Eye (tissue), 1 donor: ENCODE measurements at regions not wholly inside any gene's neighbourhood (a gene's known extent, or its start where the extent isn't known, plus 50 kb on each side); places are given as distances from the start of the nearest gene placed in this dataset.
"Not testable (repeated sequence)": the region's sequence is repeated elsewhere in the genome, so short reads cannot be mapped to it uniquely, and the experiment has no call there.

Source experiments
- DNase-seq: peaks from one replicate; pipeline ENCODE4 v3.0.0-alpha.2; 2015

DNA sequence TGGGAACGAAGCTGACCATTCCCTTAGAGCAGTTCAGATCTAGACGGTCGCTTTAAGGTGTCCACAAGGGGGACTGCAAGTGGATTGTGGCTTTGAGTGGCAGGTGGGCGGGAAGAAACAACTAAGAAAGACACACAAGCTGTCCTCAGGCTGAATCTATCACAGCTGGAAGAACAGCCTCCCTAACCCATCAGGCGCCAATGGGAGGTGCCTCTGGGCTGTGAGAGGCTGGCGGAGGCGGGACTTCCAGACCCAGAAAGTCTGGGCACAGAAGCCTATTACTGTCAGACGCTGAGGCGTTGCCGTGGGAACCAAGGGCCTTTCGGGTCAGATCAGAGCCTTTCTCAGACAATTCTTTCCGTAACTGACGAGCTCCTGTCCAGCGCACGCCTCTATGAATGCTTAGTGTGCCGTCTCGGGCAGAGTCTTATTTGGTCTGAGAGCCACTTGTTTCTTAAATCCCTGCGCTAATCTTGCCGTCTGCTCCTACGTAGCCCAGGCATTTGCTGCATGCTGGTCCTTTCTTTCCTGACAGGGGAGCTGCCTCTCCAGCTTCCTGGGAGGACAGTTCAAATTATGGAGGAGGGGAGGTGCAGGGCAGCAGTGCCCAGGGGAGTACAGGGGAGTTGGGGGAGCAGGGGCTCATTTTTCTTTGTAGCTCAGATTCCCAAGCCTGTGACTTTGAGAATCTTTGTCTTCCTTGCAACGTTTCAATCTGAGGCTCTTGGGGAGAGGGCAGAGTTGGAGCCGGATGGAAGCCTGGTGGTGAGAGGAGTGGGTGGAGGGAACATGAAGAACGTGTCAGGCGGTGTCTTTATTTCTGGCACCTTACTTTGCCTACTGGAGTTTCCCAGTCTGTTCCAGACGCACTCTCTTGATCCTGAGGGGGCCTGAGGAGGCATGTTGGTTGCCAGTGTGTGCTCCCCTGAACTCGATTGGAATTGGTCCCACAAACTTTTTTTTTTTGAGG is 618.7 kb downstream of the KCNJ18 start:
- no peak for DNase-seq

DNA sequence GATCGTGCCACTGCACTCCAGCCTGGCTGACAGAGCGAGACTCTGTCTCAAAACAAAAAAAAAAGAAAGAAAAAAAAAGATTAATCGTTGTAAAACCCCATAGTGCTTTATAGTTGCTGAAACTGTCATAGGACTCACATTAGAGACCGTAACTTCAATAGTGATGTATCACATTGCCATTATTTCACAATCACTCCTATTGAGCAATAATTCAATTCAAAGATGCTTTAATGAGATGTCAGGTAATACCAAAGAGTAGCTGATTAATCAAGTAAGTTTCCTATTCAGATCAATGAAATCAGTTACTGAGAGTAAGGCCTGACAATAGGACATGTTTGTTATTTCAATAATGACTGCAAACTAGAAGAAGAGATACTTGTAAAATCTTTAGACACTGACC is 628.7 kb downstream of the KCNJ18 start:
- not testable (repeated sequence) for DNase-seq

DNA sequence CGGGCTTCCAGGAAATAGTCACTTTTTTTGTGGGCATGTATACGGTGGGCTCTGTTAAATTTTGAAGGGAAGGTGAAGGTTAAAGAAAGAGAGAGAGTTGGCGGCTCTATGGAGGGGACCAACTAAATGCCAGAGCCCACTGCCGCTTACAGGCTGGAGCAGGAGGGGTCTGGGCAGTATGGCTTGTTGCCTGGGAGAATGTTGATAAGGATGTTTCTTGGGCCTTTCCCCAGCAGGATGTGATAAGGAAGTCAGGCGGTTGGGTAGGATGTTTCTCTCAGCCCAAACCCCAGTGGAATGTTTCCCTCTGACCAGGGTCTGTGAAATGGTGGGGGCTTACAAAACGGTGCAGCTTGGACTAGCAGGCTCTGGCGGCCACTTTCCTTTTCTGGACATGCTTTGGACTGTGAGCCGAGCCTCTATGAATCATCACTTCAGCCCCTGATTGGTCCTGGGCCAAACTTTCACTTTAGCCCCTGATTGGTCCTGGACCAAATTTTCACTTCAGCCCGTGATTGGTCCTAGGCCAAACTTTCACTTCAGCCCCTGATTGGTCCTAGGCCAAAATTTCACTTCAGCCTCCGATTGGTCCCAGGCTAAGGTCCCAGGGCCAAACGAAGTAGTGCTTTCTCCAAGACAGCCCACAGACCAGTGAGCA is 630.7 kb downstream of the KCNJ18 start:
- not testable (repeated sequence) for DNase-seq

DNA sequence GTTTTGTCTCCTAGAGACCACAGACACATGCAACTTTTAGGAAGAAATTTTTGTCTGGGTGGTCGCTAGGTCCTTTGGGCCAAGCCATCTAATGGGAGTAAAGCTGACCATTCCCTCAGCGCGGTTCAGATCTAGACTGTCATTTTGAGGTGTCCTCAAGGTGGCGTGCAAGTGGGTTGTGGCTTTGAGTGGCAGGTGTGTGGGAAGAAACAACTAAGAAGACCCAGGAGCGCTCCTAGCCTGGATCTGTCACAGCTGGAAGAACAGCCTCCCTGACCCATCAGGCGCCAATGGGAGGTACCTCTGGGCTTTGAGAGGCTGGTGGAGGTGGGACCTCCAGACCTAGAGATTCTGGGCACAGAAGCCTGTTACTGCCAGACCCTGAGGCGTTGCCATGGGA is 645.1 kb downstream of the KCNJ18 start:
- DNase-seq: no peak

DNA sequence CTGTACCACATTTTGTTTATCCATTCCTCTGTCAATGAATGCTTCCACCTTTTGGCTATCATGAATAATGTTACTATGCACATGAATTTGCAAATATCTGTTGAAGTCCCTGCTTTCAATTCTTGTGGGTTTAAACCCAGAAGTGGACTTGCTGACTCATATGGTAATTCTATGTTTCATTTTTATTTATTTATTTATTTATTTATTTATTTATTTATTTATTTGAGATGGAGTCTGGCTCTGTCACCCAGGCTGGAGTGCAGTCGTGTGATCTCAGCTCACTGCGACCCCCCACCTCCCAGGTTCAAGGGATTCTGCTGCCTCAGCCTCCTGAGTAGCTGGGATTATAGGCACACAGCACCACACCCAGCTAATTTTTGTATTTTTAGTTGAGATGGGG is 664.3 kb downstream of the KCNJ18 start:
- DNase-seq: not testable (repeated sequence)

DNA sequence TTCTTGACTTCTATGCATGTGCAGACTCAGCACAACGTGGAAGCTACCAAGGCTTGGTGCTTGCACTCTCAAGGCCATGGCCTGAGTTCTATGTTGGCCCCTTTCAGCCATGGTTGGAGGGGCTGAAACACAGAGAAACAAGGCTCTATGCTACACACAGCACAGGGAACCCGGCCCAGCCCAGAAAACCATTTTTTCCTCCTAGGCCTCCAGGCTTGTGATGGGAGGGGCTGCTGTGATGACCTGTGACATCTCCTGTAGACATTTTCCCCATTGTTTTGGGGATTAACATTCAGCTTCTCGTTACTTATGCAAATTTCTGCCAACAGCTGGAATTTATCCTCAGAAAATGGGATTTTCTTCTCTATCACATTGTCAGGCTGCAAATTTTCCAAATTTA is 678.7 kb downstream of the KCNJ18 start:
- DNase-seq: not testable (repeated sequence)

DNA sequence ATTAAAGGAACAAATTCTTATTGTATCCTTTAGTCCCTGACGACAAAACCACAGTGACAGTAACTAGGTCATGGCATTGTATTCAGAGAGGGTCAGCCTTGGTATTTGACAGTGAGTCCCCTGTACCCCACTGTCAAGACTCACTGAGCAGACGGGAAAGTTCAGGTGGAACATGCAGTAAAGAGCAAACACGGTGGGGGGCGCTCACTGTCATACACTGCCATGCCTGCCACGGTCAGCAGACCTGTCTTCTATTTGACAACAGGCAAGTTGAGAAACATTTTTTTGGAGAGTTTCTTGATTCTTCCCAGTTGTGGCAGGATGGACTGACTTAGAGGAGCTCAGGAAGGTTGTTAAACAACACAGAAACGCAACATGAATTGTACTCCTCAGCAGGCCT is 681.6 kb downstream of the KCNJ18 start:
- no peak for DNase-seq

DNA sequence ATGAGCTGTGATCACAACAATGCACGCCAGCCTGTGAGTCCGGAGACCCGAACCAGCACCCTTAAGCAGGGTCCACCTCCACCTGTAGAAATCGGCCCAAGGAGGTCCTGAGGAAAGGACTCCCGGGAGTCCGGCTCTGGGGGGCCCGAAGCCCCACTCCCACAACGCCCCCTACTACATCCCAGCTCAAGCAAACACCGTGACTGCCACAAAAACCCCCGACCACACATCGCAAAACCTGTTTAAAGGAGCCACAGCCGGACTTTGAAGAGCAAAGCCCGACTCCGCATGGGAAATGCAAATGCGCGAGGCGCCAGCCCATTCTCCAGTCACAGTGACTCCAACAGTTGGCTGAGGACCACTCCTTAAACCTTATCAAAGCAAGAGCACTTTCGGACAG is 682.4 kb downstream of the KCNJ18 start:
- no peak for DNase-seq

DNA sequence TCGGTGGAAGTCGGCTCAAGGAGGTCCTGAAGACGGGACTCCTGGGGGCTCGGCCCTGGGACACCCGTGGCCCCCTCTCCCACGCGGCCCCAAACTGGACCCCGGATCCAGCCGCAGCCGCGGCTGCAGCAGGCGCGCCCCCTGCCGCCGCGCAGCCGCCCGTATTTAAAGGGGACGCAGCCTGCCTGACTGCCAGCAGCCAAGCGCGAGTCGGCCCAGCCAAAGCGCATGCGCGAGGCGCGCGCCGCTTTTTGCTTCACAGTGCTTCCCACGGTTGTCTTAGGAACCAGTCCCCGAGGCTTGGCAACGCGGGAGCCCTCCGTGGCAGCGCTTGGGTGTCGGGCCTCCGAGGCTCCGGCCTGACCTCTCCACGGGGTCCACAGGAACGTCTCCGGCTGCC is 684.4 kb downstream of the KCNJ18 start:
- not testable (repeated sequence) for DNase-seq

DNA sequence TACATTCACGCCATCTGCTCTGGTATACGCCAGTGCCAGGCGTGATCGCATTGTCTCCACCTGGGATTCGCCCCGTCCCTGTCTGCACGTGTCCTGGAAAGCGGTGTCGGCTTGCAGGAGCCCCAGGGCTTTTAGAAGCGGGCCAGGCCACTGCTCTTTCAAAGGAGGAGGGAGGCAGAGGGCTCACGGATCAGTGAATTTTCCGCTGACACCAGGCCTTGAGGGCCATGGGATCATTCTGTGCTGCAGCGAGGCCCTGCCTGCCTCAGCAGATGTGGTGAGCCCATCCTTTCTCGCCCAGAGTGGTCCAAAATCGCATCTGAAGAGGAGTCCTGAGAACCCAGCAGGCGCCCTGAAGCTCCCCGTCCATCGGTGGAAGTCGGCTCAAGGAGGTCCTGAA is 686.4 kb downstream of the KCNJ18 start:
- not testable (repeated sequence) for DNase-seq

DNA sequence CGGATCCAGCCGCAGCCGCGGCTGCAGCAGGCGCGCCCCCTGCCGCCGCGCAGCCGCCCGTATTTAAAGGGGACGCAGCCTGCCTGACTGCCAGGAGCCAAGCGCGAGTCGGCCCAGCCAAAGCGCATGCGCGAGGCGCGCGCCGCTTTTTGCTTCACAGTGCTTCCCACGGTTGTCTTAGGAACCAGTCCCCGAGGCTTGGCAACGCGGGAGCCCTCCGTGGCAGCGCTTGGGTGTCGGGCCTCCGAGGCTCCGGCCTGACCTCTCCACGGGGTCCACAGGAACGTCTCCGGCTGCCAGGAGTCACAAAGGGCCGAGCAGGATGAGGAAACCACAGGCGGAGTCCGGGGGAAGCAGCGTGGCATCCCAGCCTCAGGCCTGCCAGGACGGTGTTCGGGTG is 689.3 kb downstream of the KCNJ18 start:
- DNase-seq: not testable (repeated sequence)

DNA sequence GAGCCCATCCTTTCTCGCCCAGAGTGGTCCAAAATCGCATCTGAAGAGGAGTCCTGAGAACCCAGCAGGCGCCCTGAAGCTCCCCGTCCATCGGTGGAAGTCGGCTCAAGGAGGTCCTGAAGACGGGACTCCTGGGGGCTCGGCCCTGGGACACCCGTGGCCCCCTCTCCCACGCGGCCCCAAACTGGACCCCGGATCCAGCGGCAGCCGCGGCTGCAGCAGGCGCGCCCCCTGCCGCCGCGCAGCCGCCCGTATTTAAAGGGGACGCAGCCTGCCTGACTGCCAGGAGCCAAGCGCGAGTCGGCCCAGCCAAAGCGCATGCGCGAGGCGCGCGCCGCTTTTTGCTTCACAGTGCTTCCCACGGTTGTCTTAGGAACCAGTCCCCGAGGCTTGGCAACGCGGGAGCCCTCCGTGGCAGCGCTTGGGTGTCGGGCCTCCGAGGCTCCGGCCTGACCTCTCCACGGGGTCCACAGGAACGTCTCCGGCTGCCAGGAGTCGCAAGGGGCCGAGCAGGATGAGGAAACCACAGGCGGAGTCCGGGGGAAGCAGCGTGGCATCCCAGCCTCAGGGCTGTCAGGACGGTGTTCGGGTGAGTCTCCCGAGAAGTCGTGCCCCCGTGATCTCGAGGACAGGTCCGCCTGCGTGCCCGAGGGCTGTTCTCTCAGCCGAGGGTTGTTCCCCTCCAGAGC is 691.6 kb downstream of the KCNJ18 start:
- not testable (repeated sequence) for DNase-seq

DNA sequence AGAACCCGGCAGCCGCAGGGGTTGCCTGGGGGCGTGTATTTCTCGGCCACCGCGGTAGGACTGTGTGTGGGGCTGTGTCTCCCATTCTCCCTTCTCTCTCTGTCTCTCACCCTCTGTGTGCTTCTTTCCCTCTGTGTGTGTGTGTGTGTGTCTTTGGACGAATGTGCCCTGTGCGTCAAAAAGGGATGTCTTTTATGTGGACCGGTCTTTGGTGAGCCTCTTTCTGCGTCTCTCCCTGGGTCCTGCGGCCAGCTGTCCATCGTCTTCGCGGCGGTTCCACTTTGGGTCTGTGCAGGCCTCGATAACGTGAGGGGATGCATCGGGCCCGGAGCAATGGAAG is 692.1 kb downstream of the KCNJ18 start:
- DNase-seq: not testable (repeated sequence)

DNA sequence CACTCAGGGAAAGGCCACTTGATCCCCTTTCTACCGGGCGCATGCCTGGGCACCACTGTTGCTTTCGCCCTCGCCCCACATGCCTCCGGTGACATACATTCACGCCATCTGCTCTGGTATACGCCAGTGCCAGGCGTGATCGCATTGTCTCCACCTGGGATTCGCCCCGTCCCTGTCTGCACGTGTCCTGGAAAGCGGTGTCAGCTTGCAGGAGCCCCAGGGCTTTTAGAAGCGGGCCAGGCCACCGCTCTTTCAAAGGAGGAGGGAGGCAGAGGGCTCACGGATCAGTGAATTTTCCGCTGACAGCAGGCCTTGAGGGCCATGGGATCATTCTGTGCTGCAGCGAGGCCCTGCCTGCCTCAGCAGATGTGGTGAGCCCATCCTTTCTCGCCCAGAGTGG is 706.1 kb downstream of the KCNJ18 start:
- not testable (repeated sequence) for DNase-seq

DNA sequence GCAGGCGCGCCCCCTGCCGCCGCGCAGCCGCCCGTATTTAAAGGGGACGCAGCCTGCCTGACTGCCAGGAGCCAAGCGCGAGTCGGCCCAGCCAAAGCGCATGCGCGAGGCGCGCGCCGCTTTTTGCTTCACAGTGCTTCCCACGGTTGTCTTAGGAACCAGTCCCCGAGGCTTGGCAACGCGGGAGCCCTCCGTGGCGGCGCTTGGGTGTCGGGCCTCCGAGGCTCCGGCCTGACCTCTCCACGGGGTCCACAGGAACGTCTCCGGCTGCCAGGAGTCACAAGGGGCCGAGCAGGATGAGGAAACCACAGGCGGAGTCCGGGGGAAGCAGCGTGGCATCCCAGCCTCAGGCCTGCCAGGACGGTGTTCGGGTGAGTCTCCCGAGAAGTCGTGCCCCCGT is 706.7 kb downstream of the KCNJ18 start:
- DNase-seq: not testable (repeated sequence)

DNA sequence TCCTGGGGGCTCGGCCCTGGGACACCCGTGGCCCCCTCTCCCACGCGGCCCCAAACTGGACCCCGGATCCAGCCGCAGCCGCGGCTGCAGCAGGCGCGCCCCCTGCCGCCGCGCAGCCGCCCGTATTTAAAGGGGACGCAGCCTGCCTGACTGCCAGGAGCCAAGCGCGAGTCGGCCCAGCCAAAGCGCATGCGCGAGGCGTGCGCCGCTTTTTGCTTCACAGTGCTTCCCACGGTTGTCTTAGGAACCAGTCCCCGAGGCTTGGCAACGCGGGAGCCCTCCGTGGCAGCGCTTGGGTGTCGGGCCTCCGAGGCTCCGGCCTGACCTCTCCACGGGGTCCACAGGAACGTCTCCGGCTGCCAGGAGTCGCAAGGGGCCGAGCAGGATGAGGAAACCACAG is 712.8 kb downstream of the KCNJ18 start:
- not testable (repeated sequence) for DNase-seq

DNA sequence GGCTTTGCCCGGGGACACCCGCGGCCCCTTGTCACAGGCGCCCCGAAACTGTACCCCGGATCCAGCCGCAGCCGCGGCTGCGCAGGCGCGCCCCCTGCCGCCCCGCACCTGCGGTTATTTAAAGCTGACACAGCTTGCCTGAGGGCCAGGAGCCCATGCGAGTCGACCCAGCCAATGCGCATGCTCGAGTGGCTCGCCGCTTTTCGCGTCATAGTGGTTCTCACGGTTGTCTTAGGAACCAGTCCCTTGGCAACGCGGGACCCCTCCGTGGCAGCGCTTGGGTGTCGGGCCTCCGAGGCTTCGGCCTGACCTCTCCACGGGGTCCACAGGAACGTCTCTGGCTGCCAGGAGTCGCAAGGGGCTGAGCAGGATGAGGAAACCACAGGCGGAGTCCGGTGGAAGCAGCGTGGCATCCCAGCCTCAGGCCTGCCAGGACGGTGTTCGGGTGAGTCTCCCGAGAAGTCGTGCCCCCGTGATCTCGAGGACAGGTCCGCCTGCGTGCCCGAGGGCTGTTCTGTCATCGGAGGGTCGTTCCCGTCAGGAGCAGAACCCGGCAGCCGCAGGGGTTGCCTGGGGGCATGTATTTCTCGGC is 716.9 kb downstream of the KCNJ18 start:
- DNase-seq: no peak

DNA sequence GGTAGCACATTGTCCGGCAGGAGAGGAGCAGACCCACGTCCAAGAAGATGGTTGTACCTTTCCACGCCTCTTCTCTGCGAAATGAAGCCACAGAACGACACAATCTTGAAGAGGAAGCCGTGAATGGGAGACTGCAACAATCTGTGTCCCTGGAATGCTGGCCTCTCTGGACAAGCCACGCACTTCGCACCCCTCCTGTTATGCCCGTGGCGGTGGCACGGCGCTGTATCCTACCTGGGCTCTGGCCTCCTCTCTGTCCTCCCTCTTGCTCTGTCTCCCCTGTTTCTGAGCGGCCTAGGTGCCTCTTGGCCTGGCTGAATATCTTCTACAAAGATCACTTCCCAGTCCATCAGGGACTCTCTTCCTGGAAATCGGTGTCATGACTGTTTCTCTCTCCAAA is 717.8 kb downstream of the KCNJ18 start:
- DNase-seq: no peak

DNA sequence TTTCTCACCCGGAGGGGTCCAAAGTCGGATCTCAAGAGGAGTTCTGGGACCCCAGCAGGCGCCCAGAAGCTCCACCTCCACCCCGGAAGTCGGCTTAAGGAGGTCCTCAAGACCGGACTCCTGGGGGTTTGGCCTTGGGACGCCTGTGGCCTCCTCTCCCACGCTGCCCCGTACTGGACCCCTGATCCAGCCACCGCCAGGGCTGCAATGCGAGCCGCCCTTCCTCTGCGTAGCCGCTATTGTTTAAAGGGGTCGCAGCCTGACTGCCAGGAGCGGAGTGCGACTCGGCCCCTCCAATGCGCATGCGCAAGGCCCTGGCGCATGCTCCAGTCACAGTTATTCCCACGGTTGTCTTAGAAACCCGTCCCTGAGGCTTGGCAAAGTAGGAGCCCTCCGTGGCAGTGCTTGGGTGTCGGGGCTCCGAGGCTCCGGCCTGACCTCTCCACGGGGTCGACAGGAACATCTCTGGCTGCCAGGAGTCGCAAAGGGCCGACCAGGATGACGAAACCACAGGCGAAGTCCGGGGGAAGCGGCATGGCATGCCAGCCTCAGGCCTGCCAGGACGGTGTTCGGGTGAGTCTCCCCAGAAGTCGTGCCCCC is 719.0 kb downstream of the KCNJ18 start:
- DNase-seq: no peak

DNA sequence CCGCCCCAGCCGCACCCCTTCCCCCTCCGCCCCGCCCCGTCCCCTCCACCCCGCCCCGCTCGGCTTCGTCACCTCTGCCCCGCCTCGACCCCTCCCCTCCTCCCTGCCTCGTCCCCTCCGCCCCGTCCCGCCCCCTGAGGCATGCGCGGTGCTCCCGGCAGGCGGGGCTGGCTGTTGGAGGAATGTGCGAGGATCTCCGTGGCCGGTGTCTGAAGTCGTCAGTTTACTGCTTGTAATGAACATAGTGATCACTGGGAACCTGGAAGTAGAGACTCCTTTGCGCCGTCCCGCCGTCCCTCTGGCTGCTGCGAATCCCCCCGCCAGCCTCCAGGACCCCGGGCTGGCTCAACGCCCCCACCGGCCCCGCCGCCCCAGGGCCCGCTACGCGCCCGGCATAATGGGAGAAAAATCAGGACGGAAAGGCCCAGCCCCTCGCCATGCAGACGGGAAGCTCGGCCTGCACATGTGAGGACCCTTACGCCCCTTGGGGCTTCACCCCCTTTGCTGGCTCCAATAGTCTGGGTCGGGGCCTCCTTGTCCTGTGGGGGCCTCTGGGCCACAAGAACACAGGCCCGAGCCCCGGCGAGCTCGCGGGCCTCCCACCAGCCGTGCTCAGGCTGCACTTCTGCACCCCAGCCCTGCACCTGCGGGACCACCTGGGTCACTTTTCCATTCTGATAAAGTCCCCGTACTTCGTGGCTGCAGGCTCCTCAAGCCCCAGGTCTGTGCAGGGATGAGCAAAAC is 743.1 kb downstream of the KCNJ18 start:
- DNase-seq: no peak

DNA sequence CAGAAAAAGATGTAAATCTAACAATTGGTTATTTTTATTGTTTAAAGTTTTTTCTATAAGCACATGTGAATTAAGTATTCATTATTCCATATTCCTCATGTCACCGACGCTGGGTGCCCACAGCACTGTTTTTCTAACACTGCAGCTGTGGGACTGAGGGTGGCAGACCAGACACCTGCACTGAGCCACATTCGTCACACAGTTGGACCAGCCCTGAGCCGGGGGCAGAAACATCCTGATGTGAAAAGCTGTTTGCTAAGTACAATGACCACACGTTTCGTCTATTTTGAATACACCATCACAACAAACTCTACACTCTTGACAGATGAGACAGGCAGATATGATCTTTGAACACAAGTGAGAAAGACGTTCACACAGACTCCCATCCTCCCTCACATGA is 749.5 kb downstream of the KCNJ18 start:
- DNase-seq: no peak

DNA sequence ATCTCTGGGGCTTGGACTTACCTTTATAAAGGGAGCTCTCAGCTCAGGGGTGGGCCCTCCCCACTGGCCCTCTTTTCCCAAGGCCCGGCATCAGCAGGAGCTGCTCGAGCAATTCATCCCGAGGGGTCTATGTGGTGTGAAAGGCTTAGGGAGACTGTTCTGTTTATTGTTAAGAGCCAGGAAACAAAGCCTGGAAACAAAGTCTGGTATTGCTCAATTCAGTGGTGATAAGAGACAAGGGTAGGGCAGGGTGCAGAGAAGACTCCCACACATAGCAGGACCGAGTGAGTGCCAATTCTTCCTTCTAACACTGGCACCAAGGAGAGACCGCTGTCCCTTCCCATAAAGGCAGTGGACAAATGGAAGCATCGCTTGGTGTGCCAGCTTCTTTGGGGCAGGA is 750.7 kb downstream of the KCNJ18 start:
- no peak for DNase-seq
